ENCODE measurements at regions not wholly inside any gene's neighbourhood (a gene's known extent, or its start where the extent isn't known, plus 50 kb on each side); places are given as distances from the start of the nearest gene placed in this dataset.

- TF ChIP-seq ZFX (IDR thresholded peaks at IDR 0.05) (no peak), CTCF (conservative IDR thresholded peaks at IDR 0.05) (no peak)
- no peak overlapping the region for H3K27ac ChIP-seq
Observed at GRCh38 chr1:37137601-37138000, 103.3 kb upstream of the GRIK3 start.

DNA sequence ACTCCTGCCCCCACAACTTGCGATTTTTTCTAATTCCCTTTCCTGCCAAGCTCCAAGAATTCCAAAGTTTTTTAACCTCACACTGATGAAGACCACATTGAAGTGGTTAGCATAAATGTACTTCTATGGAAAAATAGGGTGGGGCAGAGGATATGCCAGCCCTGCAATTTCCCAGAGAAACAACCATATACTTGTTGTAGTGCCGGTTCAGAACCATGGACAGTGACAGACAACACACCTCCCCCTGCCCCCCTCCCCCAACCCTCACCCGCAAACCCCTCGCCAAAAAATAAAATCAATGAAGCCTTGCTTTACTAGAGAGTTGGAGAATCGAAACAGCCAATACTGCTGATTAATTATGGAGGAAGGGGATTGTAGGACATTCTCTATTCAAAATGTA is 109.5 kb upstream of the GRIK3 start:
- H3K27ac ChIP-seq, result no peak overlapping the region
- TF ChIP-seq ZFX (IDR thresholded peaks at IDR 0.05), result no peak
- TF ChIP-seq CTCF (conservative IDR thresholded peaks at IDR 0.05), result no peak

GRCh38 chr1:37146071-37146470 is 111.8 kb upstream of the GRIK3 start:
- TF ChIP-seq ZFX (IDR thresholded peaks at IDR 0.05), result no peak
- no peak for TF ChIP-seq CTCF (conservative IDR thresholded peaks at IDR 0.05)

GRCh38 chr1:37147392-37147831 is 113.1 kb upstream of the GRIK3 start:
- TF ChIP-seq CTCF (conservative IDR thresholded peaks at IDR 0.05) (no peak), ZFX (IDR thresholded peaks at IDR 0.05) (no peak)
- H3K27ac ChIP-seq, result no peak overlapping the region

More at GRCh38 chr1:37146071-37146470, 111.8 kb upstream of the GRIK3 start:
- no peak overlapping the region for H3K27ac ChIP-seq

GRCh38 chr1:37147906-37148305 is 113.6 kb upstream of the GRIK3 start:
- no peak overlapping the region for H3K27ac ChIP-seq
- TF ChIP-seq CTCF (conservative IDR thresholded peaks at IDR 0.05) (no peak), ZFX (IDR thresholded peaks at IDR 0.05) (no peak)

DNA sequence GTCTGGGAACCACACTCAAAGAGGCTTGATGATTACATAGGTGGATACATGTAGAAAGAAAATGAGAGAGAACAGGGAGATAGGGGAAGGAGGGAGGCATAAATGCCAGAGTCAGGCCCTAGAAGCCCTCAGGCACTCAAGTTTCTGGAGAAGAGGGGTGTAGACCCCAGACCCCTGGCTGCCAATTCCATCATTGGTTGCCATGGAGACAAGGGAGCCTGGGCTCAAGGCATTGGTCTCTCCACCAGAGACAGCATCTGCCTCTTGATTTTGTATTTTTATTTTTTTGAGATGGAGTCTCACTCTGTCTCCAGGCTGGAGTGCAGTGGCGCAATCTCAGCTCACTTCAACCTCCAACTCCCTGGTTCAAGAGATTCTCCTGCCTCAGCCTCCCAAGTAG is 114.3 kb upstream of the GRIK3 start:
- H3K27ac ChIP-seq, result no peak overlapping the region
- TF ChIP-seq CTCF (conservative IDR thresholded peaks at IDR 0.05), result no peak
- TF ChIP-seq ZFX (IDR thresholded peaks at IDR 0.05), result no peak

GRCh38 chr1:37149296-37149695 is 115.0 kb upstream of the GRIK3 start:
- no peak overlapping the region for H3K27ac ChIP-seq

More at GRCh38 chr1:37149296-37149695, 115.0 kb upstream of the GRIK3 start:
- TF ChIP-seq CTCF (conservative IDR thresholded peaks at IDR 0.05), result no peak
- no peak for TF ChIP-seq ZFX (IDR thresholded peaks at IDR 0.05)
